HepG2 (cell line): ENCODE measurements at regions not wholly inside any gene's neighbourhood (a gene's known extent, or its start where the extent isn't known, plus 50 kb on each side); places are given as distances from the start of the nearest gene placed in this dataset.
A peak's percentile ranks its signal among the peaks of the same experiment; 100 is the strongest.

Experiments
- ATAC-seq: fragments of 200-7000 bp; cut with Tn5 transposase; 3 replicates; pipeline ENCODE4 v1.9.1; 2020; ENCODE audit warnings: mild to moderate bottlenecking, moderate library complexity
- BruUV-seq: library from RNA; stranded (reverse); fragments of 400-500 nt; replicated peaks from 2 replicates; lab custom pipeline; 2021; lab: Mats Ljungman, UMichigan
- CTCF ChIA-PET: fragments of 300-600 bp; formaldehyde crosslinking; extraction: SDS; loops from one replicate; lab custom pipeline; 2021; ENCODE audit warnings: low total read pairs, inconsistent platforms, low intra/inter-chr PET ratio; lab: Yijun Ruan, JAX
- POLR2A ChIA-PET: fragments of 350-600 bp; sonication (Branson Sonifier 250); formaldehyde crosslinking; loops from one replicate; lab custom pipeline; 2020; ENCODE audit warnings: antibody characterized with exemption, inconsistent platforms; lab: Yijun Ruan, JAX
- DNase-seq: peaks from one replicate; pipeline ENCODE4 v3.0.0-alpha.2; 2015; ENCODE audit warnings: low spot score
- FAIRE-seq: peaks from 3 replicates; lab custom pipeline; 2011; peaks lifted over from hg19 to GRCh38; lab: Jason Lieb, UNC
- H2AFZ ChIP-seq: one replicate; pipeline ENCODE4 v1.6.1; 2011; ENCODE audit warnings: low read length, inconsistent platforms
- H3K27ac ChIP-seq: fragments of 300-600 bp; 3 replicates; pipeline ENCODE4 v1.8.0; 2011; ENCODE audit warnings: mixed run types, mild to moderate bottlenecking, mixed read lengths, low read length, inconsistent platforms; ENCODE audit not compliant: insufficient read depth; ENCODE audit errors: extremely low read length
- H3K27me3 ChIP-seq, 2 experiments: fragments of 200-600 bp in 1 of 2; 2 replicates in 1 of 2; 3 replicates in 1 of 2; pipeline versions ENCODE4 v1.6.0 to v1.8.0; 2011; ENCODE audit warnings: low read length in 2 of 2, mild to moderate bottlenecking in 2 of 2, moderate library complexity in 2 of 2, inconsistent platforms in 1 of 2; ENCODE audit not compliant: insufficient read depth in 2 of 2, control insufficient read depth in 1 of 2
- H3K36me3 ChIP-seq, 2 experiments: fragments of 200-600 bp in 1 of 2; replicated peaks in 1 of 2; 2 replicates in 1 of 2; 3 replicates in 1 of 2; pipeline versions ENCODE4 v1.5.1 to v1.8.0; 2011; ENCODE audit warnings: low read length in 2 of 2, inconsistent platforms in 1 of 2; ENCODE audit not compliant: insufficient read depth in 2 of 2, control insufficient read depth in 1 of 2
- H3K4me1 ChIP-seq: 2 replicates; pipeline ENCODE4 v1.5.1; 2012; ENCODE audit warnings: low read length, inconsistent platforms; ENCODE audit not compliant: insufficient read depth
- H3K4me2 ChIP-seq: 2 replicates; pipeline ENCODE4 v1.6.0; 2011; ENCODE audit warnings: low read depth, low read length, inconsistent platforms
- H3K4me3 ChIP-seq, 3 experiments: fragments of 200-600 bp in 1 of 3; sonication (generic), shearing (Covaris generic) in 1 of 3; replicated peaks in 1 of 3; 2 replicates each; pipeline ENCODE4 v1.5.1; 2011 to 2016; ENCODE audit warnings: low read length in 3 of 3, inconsistent platforms in 2 of 3, low read depth in 2 of 3, mild to moderate bottlenecking in 2 of 3, control low read depth in 1 of 3, mixed read lengths in 1 of 3; ENCODE audit not compliant: insufficient read depth in 1 of 3
- H3K79me2 ChIP-seq: one replicate; pipeline ENCODE4 v1.6.1; 2011; ENCODE audit warnings: low read length, inconsistent platforms; ENCODE audit not compliant: insufficient read depth
- H3K9ac ChIP-seq: 2 replicates; pipeline ENCODE4 v1.6.0; 2011; ENCODE audit warnings: mild to moderate bottlenecking, low read depth, low read length, inconsistent platforms; ENCODE audit not compliant: insufficient read depth
- H3K9me3 ChIP-seq: 2 replicates; pipeline ENCODE4 v1.5.1; 2012; ENCODE audit warnings: mild to moderate bottlenecking, low read length
- H4K20me1 ChIP-seq: 2 replicates; pipeline ENCODE4 v1.6.0; 2011; ENCODE audit warnings: inconsistent platforms, mild to moderate bottlenecking, low read length, moderate library complexity; ENCODE audit not compliant: insufficient read depth
- CCDC6 ChIP-seq: sonication (generic); formaldehyde crosslinking; IDR thresholded peaks from 2 replicates; pipeline ENCODE4 v1.8.1; 2022; ENCODE audit warnings: mild to moderate bottlenecking, missing genetic modification reagents, moderate library complexity
- MNT ChIP-seq: fragments of 450-650 bp; IDR thresholded peaks from 2 replicates; pipeline ENCODE4 v1.6.1; 2016
- SRSF9 ChIP-seq: fragments of 200-400 bp; formaldehyde crosslinking; IDR thresholded peaks from 2 replicates; pipeline ENCODE4 v1.6.1; 2018; ENCODE audit warnings: borderline replicate concordance, mild to moderate bottlenecking, low read depth, low read length; ENCODE audit not compliant: insufficient read depth, poor library complexity, severe bottlenecking
- ZNF710 ChIP-seq: sonication (generic); formaldehyde crosslinking; IDR thresholded peaks from 2 replicates; pipeline ENCODE4 v1.5.0; 2020; ENCODE audit warnings: mild to moderate bottlenecking, missing genetic modification reagents, borderline replicate concordance
- WGBS: methylation state at CpG from one replicate; pipeline ENCODE4 v1.1.6; 2017; ENCODE audit warnings: low lambda C conversion rate; 5-methylcytosine and 5-hydroxymethylcytosine counted together
- in situ Hi-C: cut with HindIII; loops from 2 replicates; pipeline ENCODE4 v1.10.0; 2017; ENCODE audit warnings: low pct_unique_long_range_greater_than_20kb; ENCODE audit not compliant: extremely low pct_ligation_motif_present
- intact Hi-C: fragments of 100-400 bp; cut with micrococcal nuclease; formaldehyde crosslinking; loops from one replicate; pipeline ENCODE4 v1.10.0; 2022; ENCODE audit not compliant: unreplicated experiment

GRCh38 chr5:38187532-38187931, 70.8 kb upstream of the EGFLAM start:
- FAIRE-seq (peak; percentile 30), DNase-seq (no peak)
- Histone ChIP-seq H3K4me3 (no peak overlapping the region), H3K9ac (no peak overlapping the region; the same call in 1 of the 2 replicates), H3K79me2 (no peaks in the 10 kb centered on the region), H3K4me2 (0 out of 2 replicates have a peak overlapping the region, but pooled peaks have one; percentile 4), H2AFZ (peak overlapping the region; percentile 77), H3K4me1 (peaks cover 42% of the 10 kb centered on the region), H4K20me1 (no peaks in the 10 kb centered on the region), H3K27me3 (no peaks in the 10 kb centered on the region), H3K27ac (no peak overlapping the region)
- intact Hi-C loops = no loop called here
- 72% methylated on average over 3 of the region's 3 CpGs for whole genome bisulfite sequencing
- BruUV-seq = no TSS peak
- CTCF ChIA-PET = no interaction called here
- TF ChIP-seq ZNF710 (CRISPR knock-in tag) (0 out of 2 replicates have a peak, but pooled peaks have one; percentile 15), SRSF9 (no peak)
- TF ChIP-seq, all 625 proteins: peak for 1
- peaks cover 14% of the 10 kb centered on the region; the same call in 1 of the 2 replicates for H3K9me3 ChIP-seq
- no peaks in the 10 kb centered on the region for H3K36me3 ChIP-seq
- POLR2A ChIA-PET = no interaction called here
- in situ Hi-C loops = no loop called here
- no peak for ATAC-seq

- Histone ChIP-seq H3K36me3 (no peaks in the 10 kb centered on the region), H3K27ac (no peak overlapping the region), H4K20me1 (no peaks in the 10 kb centered on the region), H3K4me2 (no peak overlapping the region), H3K27me3 (no peaks in the 10 kb centered on the region), H3K9me3 (0 out of 2 replicates have a peak, but pooled peaks cover 5% of the 10 kb centered on the region), H2AFZ (no peak overlapping the region), H3K4me3 (no peak overlapping the region), H3K4me1 (peaks cover 27% of the 10 kb centered on the region), H3K9ac (no peak overlapping the region), H3K79me2 (no peaks in the 10 kb centered on the region)
- in situ Hi-C loops (no loop called here), intact Hi-C loops (no loop called here)
- 95% methylated on average over 3 of the region's 3 CpGs for WGBS
- ChIA-PET CTCF (no interaction called here), POLR2A (no interaction called here)
- TF ChIP-seq MNT (peak; percentile 51; the same call in 1 of the 2 replicates), CCDC6 (CRISPR knock-in tag) (no peak)
- BruUV-seq = no TSS peak
- ATAC-seq = no peak
- DNase-seq = no peak
- no peak for FAIRE-seq
Measured at GRCh38 chr5:38184627-38185026, 73.7 kb upstream of the EGFLAM start.
